ENCODE measurements at regions not wholly inside any gene's neighbourhood (a gene's known extent, or its start where the extent isn't known, plus 50 kb on each side); places are given as distances from the start of the nearest gene placed in this dataset.
"Not testable (repeated sequence)": the region's sequence is repeated elsewhere in the genome, so short reads cannot be mapped to it uniquely, and the experiment has no call there.

GRCh38 chr5:50595199-50595598 lies 71.2 kb upstream of the PARP8 start:
- H3K9me1 ChIP-seq (replicated peaks; ENCODE audit: control insufficient read depth, extremely low read depth, insufficient read depth, low read length) = no peaks in the 10 kb centered on the region
- no peak overlapping the region for H3K27ac ChIP-seq (ENCODE audit: insufficient read depth, low read depth, low read length)
- CTCF ChIA-PET = no interaction called here
- H3K4me1 ChIP-seq (ENCODE audit: control insufficient read depth, extremely low read depth, insufficient read depth, low read length) = no peaks in the 10 kb centered on the region
- no peaks in the 10 kb centered on the region for H3K9me3 ChIP-seq (replicated peaks; ENCODE audit: control insufficient read depth, insufficient read depth, low read length)
- no peak for FAIRE-seq
- BruUV-seq (replicated peaks) = no TSS peak
- dilution Hi-C loops (cut with MboI; ENCODE audit: extremely low pct_ligation_motif_present, low sequenced_read_pairs) (no loop called here), intact Hi-C loops (cut with micrococcal nuclease) (no loop called here)
- no peaks in the 10 kb centered on the region for H3K79me2 ChIP-seq (ENCODE audit: control insufficient read depth, insufficient read depth, low read length)
- no peak for TF ChIP-seq POLR2A (IDR thresholded peaks at IDR 0.05; ENCODE audit: low read depth, low read length)
- TF ChIP-seq POLR2AphosphoS5 (IDR thresholded peaks at IDR 0.05; ENCODE audit: insufficient read depth, low read depth, low read length) = no peak
- H3K4me3 ChIP-seq (replicated peaks in 1 of 3; ENCODE audit: insufficient read depth in 1 of 3, low read depth in 1 of 3, low read length in 3 of 3) = no peak overlapping the region
- H2AFZ ChIP-seq (ENCODE audit: low read depth, low read length) = no peak overlapping the region
- no peaks in the 10 kb centered on the region for H3K27me3 ChIP-seq (ENCODE audit: control insufficient read depth in 2 of 2, insufficient read depth in 2 of 2, low read length in 2 of 2)
- no peaks in the 10 kb centered on the region for H3K36me3 ChIP-seq (ENCODE audit: control insufficient read depth in 2 of 2, extremely low read depth in 1 of 2, insufficient read depth in 2 of 2, low read length in 2 of 2)
- no peaks in the 10 kb centered on the region for H4K20me1 ChIP-seq (replicated peaks; ENCODE audit: control insufficient read depth, extremely low read depth, insufficient read depth, low read length)
- no peak for DNase-seq (ENCODE audit: low read depth, low spot score)
- H3K4me2 ChIP-seq (ENCODE audit: insufficient read depth, low read length) = no peak overlapping the region
- POLR2A ChIA-PET = no interaction called here
- no peak overlapping the region for H3K9ac ChIP-seq (replicated peaks; ENCODE audit: extremely low read depth, insufficient read depth, low read length)

- H3K9me1 ChIP-seq (replicated peaks; ENCODE audit: control insufficient read depth, extremely low read depth, insufficient read depth, low read length); FAIRE-seq; POLR2A ChIA-PET; DNase-seq (ENCODE audit: low read depth, low spot score); H3K27me3 ChIP-seq (ENCODE audit: control insufficient read depth in 2 of 2, insufficient read depth in 2 of 2, low read length in 2 of 2); H3K27ac ChIP-seq (ENCODE audit: insufficient read depth, low read depth, low read length); H4K20me1 ChIP-seq (replicated peaks; ENCODE audit: control insufficient read depth, extremely low read depth, insufficient read depth, low read length); BruUV-seq (replicated peaks); H3K9me3 ChIP-seq (replicated peaks; ENCODE audit: control insufficient read depth, insufficient read depth, low read length); H3K36me3 ChIP-seq (ENCODE audit: control insufficient read depth in 2 of 2, extremely low read depth in 1 of 2, insufficient read depth in 2 of 2, low read length in 2 of 2); H3K4me1 ChIP-seq (ENCODE audit: control insufficient read depth, extremely low read depth, insufficient read depth, low read length); CTCF ChIA-PET; intact Hi-C loops (cut with micrococcal nuclease); H3K4me2 ChIP-seq (ENCODE audit: insufficient read depth, low read length); H2AFZ ChIP-seq (ENCODE audit: low read depth, low read length); H3K4me3 ChIP-seq (replicated peaks in 1 of 3; ENCODE audit: insufficient read depth in 1 of 3, low read depth in 1 of 3, low read length in 3 of 3); H3K9ac ChIP-seq (replicated peaks; ENCODE audit: extremely low read depth, insufficient read depth, low read length); H3K79me2 ChIP-seq (ENCODE audit: control insufficient read depth, insufficient read depth, low read length); dilution Hi-C loops (cut with MboI; ENCODE audit: extremely low pct_ligation_motif_present, low sequenced_read_pairs): not testable (repeated sequence)
These were observed 64.9 kb upstream of the PARP8 start for GRCh38 chr5:50601576-50601975.

DNA sequence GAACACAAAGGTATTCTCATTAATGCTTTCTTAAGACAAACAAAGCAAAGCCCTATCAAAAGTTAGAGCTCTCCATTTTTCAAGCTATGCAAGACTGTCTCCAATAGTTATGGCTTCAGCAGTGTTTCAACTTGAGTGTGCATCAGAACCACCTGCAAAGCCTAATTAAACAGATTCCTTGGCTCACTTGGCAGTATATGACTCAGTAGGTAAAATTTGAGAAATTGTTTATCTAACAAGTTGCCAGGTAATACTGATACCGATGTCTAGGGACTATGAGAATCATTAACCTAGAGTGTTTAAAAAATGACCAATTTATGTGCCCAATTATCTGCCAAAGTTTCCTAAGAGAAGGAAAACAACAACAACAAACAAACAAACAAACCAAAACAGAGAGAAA lies 60.3 kb upstream of the PARP8 start:
- no peak for FAIRE-seq
- no peaks in the 10 kb centered on the region for H4K20me1 ChIP-seq (replicated peaks; ENCODE audit: control insufficient read depth, extremely low read depth, insufficient read depth, low read length)
- intact Hi-C loops (cut with micrococcal nuclease) = no loop called here
- DNase-seq (ENCODE audit: low read depth, low spot score) = no peak
- H3K36me3 ChIP-seq (ENCODE audit: control insufficient read depth in 2 of 2, extremely low read depth in 1 of 2, insufficient read depth in 2 of 2, low read length in 2 of 2) = no peaks in the 10 kb centered on the region
- no peak overlapping the region for H3K4me3 ChIP-seq (replicated peaks in 1 of 3; ENCODE audit: insufficient read depth in 1 of 3, low read depth in 1 of 3, low read length in 3 of 3)
- no peaks in the 10 kb centered on the region for H3K9me3 ChIP-seq (replicated peaks; ENCODE audit: control insufficient read depth, insufficient read depth, low read length)
- CTCF ChIA-PET = no interaction called here
- no peak overlapping the region for H2AFZ ChIP-seq (ENCODE audit: low read depth, low read length)
- POLR2A ChIA-PET = no interaction called here
- H3K27me3 ChIP-seq (ENCODE audit: control insufficient read depth in 2 of 2, insufficient read depth in 2 of 2, low read length in 2 of 2) = no peaks in the 10 kb centered on the region
- BruUV-seq (replicated peaks) = no TSS peak
- H3K27ac ChIP-seq (ENCODE audit: insufficient read depth, low read depth, low read length) = no peak overlapping the region
- H3K4me1 ChIP-seq (ENCODE audit: control insufficient read depth, extremely low read depth, insufficient read depth, low read length) = no peaks in the 10 kb centered on the region
- no peaks in the 10 kb centered on the region for H3K9me1 ChIP-seq (replicated peaks; ENCODE audit: control insufficient read depth, extremely low read depth, insufficient read depth, low read length)
- no peak overlapping the region for H3K4me2 ChIP-seq (ENCODE audit: insufficient read depth, low read length)
- no peaks in the 10 kb centered on the region for H3K79me2 ChIP-seq (ENCODE audit: control insufficient read depth, insufficient read depth, low read length)
- TF ChIP-seq MAX (IDR thresholded peaks at IDR 0.05; ENCODE audit: insufficient read depth, insufficient read length) = no peak
- TF ChIP-seq POLR2A (IDR thresholded peaks at IDR 0.05; ENCODE audit: low read depth, low read length) = no peak
- TF ChIP-seq JUN (IDR thresholded peaks at IDR 0.05; ENCODE audit: borderline replicate concordance, insufficient read depth, insufficient read length, low read depth) = no peak
- TF ChIP-seq MYC (IDR thresholded peaks at IDR 0.05; ENCODE audit: low read depth, low read length) = no peak
- TF ChIP-seq FOS (IDR thresholded peaks at IDR 0.05; ENCODE audit: borderline replicate concordance, insufficient read depth, low read length) = no peak
- TF ChIP-seq EZH2 (IDR thresholded peaks at IDR 0.05; ENCODE audit: borderline replicate concordance, low read depth, low read length, severe bottlenecking) = no peak
- no peak overlapping the region for H3K9ac ChIP-seq (replicated peaks; ENCODE audit: extremely low read depth, insufficient read depth, low read length)
- dilution Hi-C loops (cut with MboI; ENCODE audit: extremely low pct_ligation_motif_present, low sequenced_read_pairs) = no loop called here

All from endothelial cell of umbilical vein (primary cell).